Liver (tissue), 3 donors: ENCODE measurements at regions not wholly inside any gene's neighbourhood (a gene's known extent, or its start where the extent isn't known, plus 50 kb on each side); places are given as distances from the start of the nearest gene placed in this dataset.
"Not testable (repeated sequence)": the region's sequence is repeated elsewhere in the genome, so short reads cannot be mapped to it uniquely, and the experiment has no call there.

Experiments
- EGR1 ChIP-seq, 2 donors: IDR thresholded peaks; 2 replicates each; pipeline ENCODE4 v1.6.1; 2016 to 2018; ENCODE audit warnings: antibody characterized with exemption in 2 of 2, low read depth in 2 of 2
- FOXA1 ChIP-seq: IDR thresholded peaks from 2 replicates; pipeline ENCODE4 v1.6.1; 2016; ENCODE audit warnings: antibody characterized with exemption
- GABPA ChIP-seq, 2 donors: IDR thresholded peaks in 1 of 2; conservative IDR thresholded peaks in 1 of 2; 2 replicates each; pipeline ENCODE4 v1.6.1; 2016; ENCODE audit warnings: antibody characterized with exemption in 2 of 2, mild to moderate bottlenecking in 1 of 2, moderate library complexity in 1 of 2
- JUND ChIP-seq, 2 donors: IDR thresholded peaks; 2 replicates each; pipeline ENCODE4 v1.6.1; 2016; ENCODE audit warnings: antibody characterized with exemption in 2 of 2
- RAD21 ChIP-seq, 2 donors: IDR thresholded peaks; 2 replicates each; pipeline ENCODE4 v1.6.1; 2016; ENCODE audit warnings: antibody characterized with exemption in 2 of 2, mild to moderate bottlenecking in 2 of 2
- RXRA ChIP-seq, 2 donors: IDR thresholded peaks; 2 replicates each; pipeline ENCODE4 v1.6.1; 2017 to 2018; ENCODE audit warnings: antibody characterized with exemption in 2 of 2, mild to moderate bottlenecking in 1 of 2
- SP1 ChIP-seq: IDR thresholded peaks from 2 replicates; pipeline ENCODE4 v1.6.1; 2018; ENCODE audit warnings: antibody characterized with exemption, mild to moderate bottlenecking
- TAF1 ChIP-seq: conservative IDR thresholded peaks from 2 replicates; pipeline ENCODE4 v1.6.1; 2016; ENCODE audit warnings: antibody characterized with exemption, mild to moderate bottlenecking
- YY1 ChIP-seq: IDR thresholded peaks from 2 replicates; pipeline ENCODE4 v1.6.1; 2016; ENCODE audit warnings: antibody characterized with exemption, mild to moderate bottlenecking
- TF ChIP-seq, protein P1 (sequence below): fragments of 150-350 bp; IDR thresholded peaks from 2 replicates; pipeline ENCODE4 v1.5.1; 2017; ENCODE audit warnings: improper control_type of control experiment, low read depth, low read length; ENCODE audit not compliant: missing input control
- TF ChIP-seq, protein P2 (sequence below): IDR thresholded peaks from 2 replicates; pipeline ENCODE4 v1.6.1; 2016; ENCODE audit warnings: antibody characterized with exemption, mild to moderate bottlenecking
- TF ChIP-seq, protein P3 (sequence below): IDR thresholded peaks from 2 replicates; pipeline ENCODE4 v1.6.1; 2016; ENCODE audit warnings: antibody characterized with exemption
- TF ChIP-seq, protein P4 (sequence below): IDR thresholded peaks from 2 replicates; pipeline ENCODE4 v1.6.1; 2016; ENCODE audit warnings: antibody characterized with exemption
- donor health status: healthy.
- donor health status: healthy.

DNA sequence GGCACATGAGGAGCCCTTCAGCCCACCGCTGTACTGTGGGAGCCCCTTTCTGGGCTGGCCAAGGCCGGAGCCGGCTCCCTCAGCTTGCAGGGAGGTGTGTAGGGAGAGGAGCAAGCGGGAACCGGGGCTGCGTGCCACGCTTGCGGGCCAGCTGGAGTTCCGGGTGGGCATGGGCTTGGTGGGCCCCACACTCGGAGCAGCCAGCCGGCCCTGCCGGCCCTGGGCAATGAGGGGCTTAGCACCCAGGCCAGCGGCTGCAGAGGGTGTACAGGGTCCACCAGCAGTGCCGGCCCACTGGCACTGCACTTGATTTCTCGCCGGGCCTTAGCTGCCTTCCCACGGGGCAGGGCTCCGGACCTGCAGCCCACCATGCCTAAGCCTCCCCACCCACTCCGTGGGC lies 150.5 kb downstream of the OR4C45 start:
- TF ChIP-seq, protein P1, sequence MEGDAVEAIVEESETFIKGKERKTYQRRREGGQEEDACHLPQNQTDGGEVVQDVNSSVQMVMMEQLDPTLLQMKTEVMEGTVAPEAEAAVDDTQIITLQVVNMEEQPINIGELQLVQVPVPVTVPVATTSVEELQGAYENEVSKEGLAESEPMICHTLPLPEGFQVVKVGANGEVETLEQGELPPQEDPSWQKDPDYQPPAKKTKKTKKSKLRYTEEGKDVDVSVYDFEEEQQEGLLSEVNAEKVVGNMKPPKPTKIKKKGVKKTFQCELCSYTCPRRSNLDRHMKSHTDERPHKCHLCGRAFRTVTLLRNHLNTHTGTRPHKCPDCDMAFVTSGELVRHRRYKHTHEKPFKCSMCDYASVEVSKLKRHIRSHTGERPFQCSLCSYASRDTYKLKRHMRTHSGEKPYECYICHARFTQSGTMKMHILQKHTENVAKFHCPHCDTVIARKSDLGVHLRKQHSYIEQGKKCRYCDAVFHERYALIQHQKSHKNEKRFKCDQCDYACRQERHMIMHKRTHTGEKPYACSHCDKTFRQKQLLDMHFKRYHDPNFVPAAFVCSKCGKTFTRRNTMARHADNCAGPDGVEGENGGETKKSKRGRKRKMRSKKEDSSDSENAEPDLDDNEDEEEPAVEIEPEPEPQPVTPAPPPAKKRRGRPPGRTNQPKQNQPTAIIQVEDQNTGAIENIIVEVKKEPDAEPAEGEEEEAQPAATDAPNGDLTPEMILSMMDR = not testable (repeated sequence)
- TF ChIP-seq, protein P2, sequence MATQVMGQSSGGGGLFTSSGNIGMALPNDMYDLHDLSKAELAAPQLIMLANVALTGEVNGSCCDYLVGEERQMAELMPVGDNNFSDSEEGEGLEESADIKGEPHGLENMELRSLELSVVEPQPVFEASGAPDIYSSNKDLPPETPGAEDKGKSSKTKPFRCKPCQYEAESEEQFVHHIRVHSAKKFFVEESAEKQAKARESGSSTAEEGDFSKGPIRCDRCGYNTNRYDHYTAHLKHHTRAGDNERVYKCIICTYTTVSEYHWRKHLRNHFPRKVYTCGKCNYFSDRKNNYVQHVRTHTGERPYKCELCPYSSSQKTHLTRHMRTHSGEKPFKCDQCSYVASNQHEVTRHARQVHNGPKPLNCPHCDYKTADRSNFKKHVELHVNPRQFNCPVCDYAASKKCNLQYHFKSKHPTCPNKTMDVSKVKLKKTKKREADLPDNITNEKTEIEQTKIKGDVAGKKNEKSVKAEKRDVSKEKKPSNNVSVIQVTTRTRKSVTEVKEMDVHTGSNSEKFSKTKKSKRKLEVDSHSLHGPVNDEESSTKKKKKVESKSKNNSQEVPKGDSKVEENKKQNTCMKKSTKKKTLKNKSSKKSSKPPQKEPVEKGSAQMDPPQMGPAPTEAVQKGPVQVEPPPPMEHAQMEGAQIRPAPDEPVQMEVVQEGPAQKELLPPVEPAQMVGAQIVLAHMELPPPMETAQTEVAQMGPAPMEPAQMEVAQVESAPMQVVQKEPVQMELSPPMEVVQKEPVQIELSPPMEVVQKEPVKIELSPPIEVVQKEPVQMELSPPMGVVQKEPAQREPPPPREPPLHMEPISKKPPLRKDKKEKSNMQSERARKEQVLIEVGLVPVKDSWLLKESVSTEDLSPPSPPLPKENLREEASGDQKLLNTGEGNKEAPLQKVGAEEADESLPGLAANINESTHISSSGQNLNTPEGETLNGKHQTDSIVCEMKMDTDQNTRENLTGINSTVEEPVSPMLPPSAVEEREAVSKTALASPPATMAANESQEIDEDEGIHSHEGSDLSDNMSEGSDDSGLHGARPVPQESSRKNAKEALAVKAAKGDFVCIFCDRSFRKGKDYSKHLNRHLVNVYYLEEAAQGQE = not testable (repeated sequence)
- not testable (repeated sequence) for TF ChIP-seq TAF1; EGR1 (IDR thresholded peaks at IDR 0.05; ENCODE audit: low read depth in 2 of 2); GABPA (IDR thresholded peaks at IDR 0.05 in 1 of 2, conservative IDR thresholded peaks at IDR 0.05 in 1 of 2); RXRA (IDR thresholded peaks at IDR 0.05); FOXA1; SP1; YY1; RAD21 (IDR thresholded peaks at IDR 0.05); JUND (IDR thresholded peaks at IDR 0.05)
- TF ChIP-seq, protein P3, sequence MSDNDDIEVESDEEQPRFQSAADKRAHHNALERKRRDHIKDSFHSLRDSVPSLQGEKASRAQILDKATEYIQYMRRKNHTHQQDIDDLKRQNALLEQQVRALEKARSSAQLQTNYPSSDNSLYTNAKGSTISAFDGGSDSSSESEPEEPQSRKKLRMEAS = not testable (repeated sequence)
- TF ChIP-seq, protein P4, sequence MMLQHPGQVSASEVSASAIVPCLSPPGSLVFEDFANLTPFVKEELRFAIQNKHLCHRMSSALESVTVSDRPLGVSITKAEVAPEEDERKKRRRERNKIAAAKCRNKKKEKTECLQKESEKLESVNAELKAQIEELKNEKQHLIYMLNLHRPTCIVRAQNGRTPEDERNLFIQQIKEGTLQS = not testable (repeated sequence)
